Urinary bladder (tissue), 3 donors: ENCODE measurements at regions not wholly inside any gene's neighbourhood (a gene's known extent, or its start where the extent isn't known, plus 50 kb on each side); places are given as distances from the start of the nearest gene placed in this dataset.
A peak's percentile ranks its signal among the peaks of the same experiment; 100 is the strongest.
"Not testable (repeated sequence)": the region's sequence is repeated elsewhere in the genome, so short reads cannot be mapped to it uniquely, and the experiment has no call there.

Source experiments
- DNase-seq: peaks from one replicate; pipeline ENCODE4 v3.0.0-alpha.2; 2015; ENCODE audit errors: extremely low spot score
- H3K27ac ChIP-seq: one replicate; pipeline ENCODE4 v1.5.1; 2013; ENCODE audit warnings: low read depth, mild to moderate bottlenecking, moderate library complexity
- H3K36me3 ChIP-seq: one replicate; pipeline ENCODE4 v1.6.1; 2013; ENCODE audit warnings: mild to moderate bottlenecking, moderate library complexity; ENCODE audit not compliant: insufficient read depth
- H3K4me1 ChIP-seq: one replicate; pipeline ENCODE4 v1.6.1; 2013; ENCODE audit warnings: mild to moderate bottlenecking, moderate library complexity; ENCODE audit not compliant: insufficient read depth
- H3K4me3 ChIP-seq: one replicate; pipeline ENCODE4 v1.5.1; 2013; ENCODE audit warnings: low read depth, low read length
- WGBS: extraction: QIAGEN DNeasy Blood & Tissue Kit; methylation state at CpG from one replicate; pipeline ENCODE4 v1.1.7; 2013; 5-methylcytosine and 5-hydroxymethylcytosine counted together
- donor health status: healthy with polysubstance abuse.
- donor health status: healthy.

GRCh38 chr9:22508354-22508753 is 61.7 kb downstream of the DMRTA1 start:
- not testable (repeated sequence) for H3K4me3 ChIP-seq, H3K4me1 ChIP-seq, H3K36me3 ChIP-seq, DNase-seq, H3K27ac ChIP-seq
- WGBS: 93% methylated on average over 6 of the region's 6 CpGs

- Histone ChIP-seq H3K27ac (no peak overlapping the region), H3K36me3 (no peaks in the 10 kb centered on the region), H3K4me1 (no peaks in the 10 kb centered on the region), H3K4me3 (no peak overlapping the region)
- no peak for DNase-seq
- WGBS: 87% methylated on average over 11 of the region's 11 CpGs
These were observed 62.2 kb downstream of the DMRTA1 start for GRCh38 chr9:22508790-22509189.

GRCh38 chr9:22512495-22512894 is 65.9 kb downstream of the DMRTA1 start:
- no peak overlapping the region for H3K4me3 ChIP-seq
- DNase-seq: no peak
- H3K4me1 ChIP-seq: no peaks in the 10 kb centered on the region
- no peak overlapping the region for H3K27ac ChIP-seq
- H3K36me3 ChIP-seq: no peaks in the 10 kb centered on the region
- 78% methylated on average over 3 of the region's 3 CpGs for WGBS

- no peaks in the 10 kb centered on the region for H3K4me1 ChIP-seq
- H3K27ac ChIP-seq: no peak overlapping the region
- no peaks in the 10 kb centered on the region for H3K36me3 ChIP-seq
- H3K4me3 ChIP-seq: no peak overlapping the region
- DNase-seq: no peak
These were observed 68.2 kb downstream of the DMRTA1 start for GRCh38 chr9:22514871-22515270.

DNA sequence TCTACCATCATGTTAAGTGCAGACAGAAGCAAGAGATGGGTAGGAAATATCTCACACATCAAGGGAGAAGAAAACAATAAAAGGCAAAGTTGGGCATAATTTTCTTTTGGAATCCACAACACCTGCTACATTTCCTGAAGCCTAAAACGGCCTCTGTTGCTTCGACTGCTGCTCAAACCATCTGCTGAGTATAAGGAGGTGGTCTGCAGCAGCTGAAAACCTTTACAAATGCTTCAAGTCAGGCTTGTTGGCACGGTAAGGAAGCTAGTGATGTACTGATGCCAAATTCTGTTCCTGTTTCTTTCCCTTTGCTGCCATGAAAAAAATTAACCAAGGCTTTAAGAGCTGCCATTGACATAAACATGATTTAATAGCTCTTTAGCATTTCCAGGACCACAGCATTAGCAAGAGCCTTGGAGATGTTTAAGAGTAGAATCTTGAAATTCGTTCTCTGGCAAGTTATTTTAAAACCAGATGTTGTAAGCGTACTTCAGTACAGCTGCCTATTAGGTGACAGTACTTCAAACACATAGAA is 75.6 kb downstream of the DMRTA1 start:
- Histone ChIP-seq H3K4me3 (no peak overlapping the region), H3K36me3 (no peaks in the 10 kb centered on the region), H3K27ac (no peak overlapping the region), H3K4me1 (no peaks in the 10 kb centered on the region)
- WGBS: 19% methylated on average over 5 of the region's 5 CpGs
- DNase-seq: peak; percentile 32

DNA sequence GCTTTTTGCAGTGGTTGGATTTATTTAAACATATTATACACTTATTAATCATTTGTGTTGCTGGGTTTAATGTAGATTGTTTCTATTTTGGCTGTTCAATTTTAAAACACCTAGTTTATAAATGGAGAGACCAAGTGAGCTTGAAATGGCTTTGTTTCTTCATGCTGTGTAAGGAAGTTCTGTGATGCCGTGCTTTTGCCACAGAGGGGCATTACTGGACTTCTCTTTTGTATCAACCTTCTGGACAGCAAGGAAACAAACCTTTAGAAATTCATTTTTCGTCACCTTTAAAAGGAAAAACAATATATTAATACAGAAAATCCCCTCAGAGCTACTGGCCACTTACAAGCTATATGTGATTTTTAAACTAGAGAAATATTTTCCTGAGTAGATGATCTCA is 81.9 kb downstream of the DMRTA1 start:
- Histone ChIP-seq H3K4me1 (no peaks in the 10 kb centered on the region), H3K36me3 (no peaks in the 10 kb centered on the region), H3K4me3 (no peak overlapping the region), H3K27ac (no peak overlapping the region)
- 42% methylated on average over 2 of the region's 2 CpGs for WGBS
- DNase-seq: no peak

DNA sequence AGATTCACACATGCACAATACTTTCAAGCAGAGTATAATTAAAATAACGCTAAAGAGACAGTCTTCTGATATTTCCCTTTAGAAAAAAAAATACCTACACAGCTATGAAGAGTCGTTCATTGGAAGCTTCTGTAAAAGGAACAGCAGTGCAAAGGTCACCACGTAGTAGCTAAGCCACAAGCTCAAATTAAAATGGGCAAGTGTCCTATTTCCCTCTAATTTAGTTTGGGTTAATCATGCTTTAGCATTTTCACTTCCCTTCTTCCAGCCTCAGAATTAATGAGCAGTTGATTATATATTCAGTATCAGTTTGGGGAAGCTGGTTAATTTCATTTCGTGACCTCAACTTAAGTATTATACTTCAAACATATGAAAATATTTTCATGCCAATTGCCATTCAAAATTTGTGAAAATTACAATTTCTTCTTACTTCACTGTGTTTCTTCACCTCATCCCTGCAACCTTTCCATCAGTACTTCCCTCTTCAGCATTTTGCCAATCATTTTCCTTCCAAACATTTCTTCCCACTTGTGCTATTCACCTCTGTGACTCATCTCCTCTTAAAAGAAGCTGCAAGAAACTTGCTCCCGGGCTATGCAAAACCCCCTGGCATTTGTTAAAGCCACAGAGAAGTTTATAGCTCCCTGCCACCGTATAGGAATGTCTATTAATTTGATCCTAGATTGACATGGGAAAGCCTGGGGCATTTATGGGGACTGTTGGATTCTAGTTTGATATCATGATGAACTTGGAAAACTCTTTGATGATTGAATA is 83.0 kb downstream of the DMRTA1 start:
- WGBS: 53% methylated on average over 6 of the region's 6 CpGs

DNA sequence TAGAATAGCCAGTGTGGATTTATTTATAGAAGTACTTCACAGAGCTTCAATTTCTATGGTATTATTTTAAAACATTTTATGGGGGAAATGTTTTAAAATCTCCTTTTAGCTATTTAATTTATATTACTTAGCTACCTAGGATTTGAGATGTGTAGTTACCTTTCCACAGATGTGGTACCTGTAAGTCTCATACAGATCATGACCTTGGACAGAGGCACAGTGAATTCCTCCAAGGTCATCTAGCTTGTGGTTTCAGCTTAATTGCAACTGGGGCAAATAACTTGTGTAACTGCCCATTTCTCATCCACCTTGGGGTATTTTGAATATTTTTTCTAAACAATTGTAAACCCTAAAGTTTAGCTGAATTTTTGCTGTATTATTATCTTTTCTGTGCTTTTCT is 89.2 kb downstream of the DMRTA1 start:
- Histone ChIP-seq H3K4me3 (no peak overlapping the region), H3K36me3 (no peaks in the 10 kb centered on the region), H3K4me1 (no peaks in the 10 kb centered on the region), H3K27ac (no peak overlapping the region)
- no peak for DNase-seq

More for the DNA sequence above, 83.0 kb downstream of the DMRTA1 start:
- no peak for DNase-seq
- Histone ChIP-seq H3K27ac (no peak overlapping the region), H3K36me3 (no peaks in the 10 kb centered on the region), H3K4me1 (no peaks in the 10 kb centered on the region), H3K4me3 (no peak overlapping the region)

GRCh38 chr9:22537721-22538120 is 91.1 kb downstream of the DMRTA1 start:
- DNase-seq: no peak
- no peaks in the 10 kb centered on the region for H3K36me3 ChIP-seq
- H3K4me3 ChIP-seq: no peak overlapping the region
- H3K27ac ChIP-seq: no peak overlapping the region
- 81% methylated on average over 5 of the region's 5 CpGs for WGBS
- H3K4me1 ChIP-seq: no peaks in the 10 kb centered on the region

- Histone ChIP-seq H3K4me1 (no peaks in the 10 kb centered on the region), H3K27ac (no peak overlapping the region)
- DNase-seq: no peak
These were observed 102.0 kb downstream of the DMRTA1 start for GRCh38 chr9:22548625-22549024.

GRCh38 chr9:22574740-22575139 is 128.1 kb downstream of the DMRTA1 start:
- WGBS: 83% methylated on average over 2 of the region's 2 CpGs
- DNase-seq: no peak
- Histone ChIP-seq H3K27ac (no peak overlapping the region), H3K36me3 (no peaks in the 10 kb centered on the region), H3K4me3 (no peak overlapping the region), H3K4me1 (no peaks in the 10 kb centered on the region)

More at GRCh38 chr9:22548625-22549024, 102.0 kb downstream of the DMRTA1 start:
- WGBS: 89% methylated on average over 2 of the region's 2 CpGs
- Histone ChIP-seq H3K36me3 (no peaks in the 10 kb centered on the region), H3K4me3 (no peak overlapping the region)

- Histone ChIP-seq H3K4me3 (no peak overlapping the region), H3K4me1 (no peaks in the 10 kb centered on the region), H3K27ac (no peak overlapping the region), H3K36me3 (no peaks in the 10 kb centered on the region)
- no peak for DNase-seq
- WGBS: 79% methylated on average over 4 of the region's 4 CpGs
These were observed 134.2 kb downstream of the DMRTA1 start for GRCh38 chr9:22580788-22581187.

- Histone ChIP-seq H3K36me3 (no peaks in the 10 kb centered on the region), H3K4me3 (no peak overlapping the region), H3K4me1 (no peaks in the 10 kb centered on the region), H3K27ac (no peak overlapping the region)
- DNase-seq: no peak
These were observed 135.6 kb downstream of the DMRTA1 start for GRCh38 chr9:22582221-22582620.

DNA sequence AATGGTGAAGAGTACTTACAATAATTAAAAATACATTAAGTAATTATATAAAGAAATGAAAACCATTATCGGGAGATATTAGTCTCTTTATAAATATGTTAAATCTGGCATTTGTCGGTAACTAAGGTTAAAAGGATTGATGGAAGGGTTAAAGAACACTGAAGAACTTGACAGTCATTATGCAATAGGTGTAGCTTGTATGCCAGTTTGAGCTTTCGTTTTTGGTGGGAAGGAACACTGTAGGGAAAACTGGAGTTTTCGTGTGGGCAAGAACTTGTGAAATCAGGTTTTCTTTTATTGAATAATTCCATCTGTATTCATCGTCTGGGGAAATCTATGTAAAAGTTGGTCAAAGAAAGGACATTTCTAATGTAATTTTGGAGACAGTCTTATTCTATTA is 142.3 kb downstream of the DMRTA1 start:
- DNase-seq: no peak

More for the DNA sequence above, 142.3 kb downstream of the DMRTA1 start:
- H3K4me3 ChIP-seq: no peak overlapping the region
- H3K27ac ChIP-seq: no peak overlapping the region
- no peaks in the 10 kb centered on the region for H3K36me3 ChIP-seq
- WGBS: 89% methylated on average over 5 of the region's 5 CpGs
- H3K4me1 ChIP-seq: no peaks in the 10 kb centered on the region
